Upper lobe of left lung (tissue), 6 donors: ENCODE measurements at regions not wholly inside any gene's neighbourhood (a gene's known extent, or its start where the extent isn't known, plus 50 kb on each side); places are given as distances from the start of the nearest gene placed in this dataset.

Experiments
- ATAC-seq, 2 donors: fragments of 200-7000 bp; cut with Tn5 transposase; one replicate each; pipeline ENCODE4 v1.9.1; 2022; ENCODE audit warnings: mild to moderate bottlenecking in 2 of 2, moderate library complexity in 2 of 2; ENCODE audit not compliant: low FRiP score in 2 of 2
- DNase-seq, 2 donors: peaks; one replicate each; pipeline ENCODE4 v3.0.0-alpha.2; 2019 to 2020
- H3K27ac ChIP-seq, 4 donors: fragments of 200-600 bp; sonication (generic); one replicate each; pipeline ENCODE4 v1.5.1; 2016 to 2019
- H3K27me3 ChIP-seq, 4 donors: fragments of 200-600 bp; sonication (generic); one replicate each; pipeline ENCODE4 v1.5.1; 2017 to 2019
- H3K36me3 ChIP-seq, 4 donors: fragments of 200-600 bp; sonication (generic); one replicate each; pipeline ENCODE4 v1.5.1; 2016 to 2019
- H3K4me1 ChIP-seq, 4 donors: fragments of 200-600 bp; sonication (generic); one replicate each; pipeline ENCODE4 v1.5.1; 2018 to 2019
- H3K4me3 ChIP-seq, 4 donors: fragments of 200-600 bp; sonication (generic); one replicate each; pipeline ENCODE4 v1.5.1; 2017 to 2019; ENCODE audit warnings: mild to moderate bottlenecking in 2 of 4, moderate library complexity in 1 of 4
- H3K9me3 ChIP-seq, 4 donors: fragments of 200-600 bp; sonication (generic); one replicate each; pipeline ENCODE4 v1.5.1; 2018 to 2019
- EP300 ChIP-seq, 4 donors: sonication (generic); formaldehyde crosslinking; IDR thresholded peaks; one replicate each; pipeline ENCODE4 v1.5.1; 2017; ENCODE audit warnings: antibody characterized with exemption in 4 of 4, control low read depth in 2 of 4
- POLR2A ChIP-seq, 4 donors: fragments of 450-650 bp; IDR thresholded peaks; one replicate each; pipeline ENCODE4 v1.5.1; 2016 to 2017; ENCODE audit warnings: antibody characterized with exemption in 4 of 4, mild to moderate bottlenecking in 2 of 4
- POLR2AphosphoS5 ChIP-seq, 2 donors: sonication (generic); formaldehyde crosslinking; IDR thresholded peaks; one replicate each; pipeline ENCODE4 v1.5.1; 2017; ENCODE audit warnings: antibody characterized with exemption in 2 of 2
- WGBS, 2 donors: methylation state at CpG; one replicate each; pipeline ENCODE4 v1.1.5; 2017 to 2018; 5-methylcytosine and 5-hydroxymethylcytosine counted together
- TF ChIP-seq, protein P1 (sequence below), 6 experiments: fragments of 450-650 bp in 4 of 6; fragments of 200-600 bp in 2 of 6; sonication (generic) in 2 of 6; IDR thresholded peaks; one replicate each; pipeline ENCODE4 v1.5.1; 2016 to 2019; ENCODE audit warnings: antibody characterized with exemption in 6 of 6
- donor health status: DM: no; HTN: no; CAD: no; lungs with moderate emphysema.
- donor health status: DM: no; HTN: yes; CAD: no; lungs with severe emphysema.

DNA sequence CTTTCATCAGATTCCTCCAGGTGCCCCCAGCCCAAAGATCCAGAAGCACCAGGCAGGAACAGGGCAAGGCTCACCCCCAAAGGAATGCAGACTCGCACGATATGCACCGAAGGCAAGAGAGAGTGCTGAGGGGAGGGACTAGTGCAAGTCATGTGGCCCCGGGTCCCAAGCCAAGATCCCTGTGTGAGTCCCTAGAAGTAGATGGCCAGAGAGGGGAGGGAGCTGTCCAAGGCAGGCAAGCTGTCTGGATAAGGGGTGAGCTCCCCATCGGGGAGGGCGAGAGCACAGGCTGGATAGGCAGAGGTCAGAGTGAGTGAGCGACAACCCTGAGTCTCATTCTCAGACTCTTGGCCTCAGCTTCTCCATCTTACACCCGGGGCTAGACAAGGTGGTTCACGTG, 171.5 kb upstream of the LINGO1 start:
- WGBS, 2 donors: 61 to 67% methylated on average over 7 to 9 of the region's 9 CpGs
- no peak for ATAC-seq
- H3K36me3 ChIP-seq: no peaks in the 10 kb centered on the region
- H3K27ac ChIP-seq: no peak overlapping the region
- TF ChIP-seq EP300 (IDR thresholded peaks at IDR 0.05): no peak
- TF ChIP-seq POLR2AphosphoS5 (IDR thresholded peaks at IDR 0.05): no peak
- TF ChIP-seq, protein P1, sequence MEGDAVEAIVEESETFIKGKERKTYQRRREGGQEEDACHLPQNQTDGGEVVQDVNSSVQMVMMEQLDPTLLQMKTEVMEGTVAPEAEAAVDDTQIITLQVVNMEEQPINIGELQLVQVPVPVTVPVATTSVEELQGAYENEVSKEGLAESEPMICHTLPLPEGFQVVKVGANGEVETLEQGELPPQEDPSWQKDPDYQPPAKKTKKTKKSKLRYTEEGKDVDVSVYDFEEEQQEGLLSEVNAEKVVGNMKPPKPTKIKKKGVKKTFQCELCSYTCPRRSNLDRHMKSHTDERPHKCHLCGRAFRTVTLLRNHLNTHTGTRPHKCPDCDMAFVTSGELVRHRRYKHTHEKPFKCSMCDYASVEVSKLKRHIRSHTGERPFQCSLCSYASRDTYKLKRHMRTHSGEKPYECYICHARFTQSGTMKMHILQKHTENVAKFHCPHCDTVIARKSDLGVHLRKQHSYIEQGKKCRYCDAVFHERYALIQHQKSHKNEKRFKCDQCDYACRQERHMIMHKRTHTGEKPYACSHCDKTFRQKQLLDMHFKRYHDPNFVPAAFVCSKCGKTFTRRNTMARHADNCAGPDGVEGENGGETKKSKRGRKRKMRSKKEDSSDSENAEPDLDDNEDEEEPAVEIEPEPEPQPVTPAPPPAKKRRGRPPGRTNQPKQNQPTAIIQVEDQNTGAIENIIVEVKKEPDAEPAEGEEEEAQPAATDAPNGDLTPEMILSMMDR (IDR thresholded peaks at IDR 0.05): no peak
- TF ChIP-seq POLR2A (IDR thresholded peaks at IDR 0.05): no peak
- H3K9me3 ChIP-seq: no peaks in the 10 kb centered on the region
- H3K27me3 ChIP-seq: no peaks in the 10 kb centered on the region
- no peak overlapping the region for H3K4me3 ChIP-seq
- no peak for DNase-seq
- H3K4me1 ChIP-seq: no peaks in the 10 kb centered on the region

DNA sequence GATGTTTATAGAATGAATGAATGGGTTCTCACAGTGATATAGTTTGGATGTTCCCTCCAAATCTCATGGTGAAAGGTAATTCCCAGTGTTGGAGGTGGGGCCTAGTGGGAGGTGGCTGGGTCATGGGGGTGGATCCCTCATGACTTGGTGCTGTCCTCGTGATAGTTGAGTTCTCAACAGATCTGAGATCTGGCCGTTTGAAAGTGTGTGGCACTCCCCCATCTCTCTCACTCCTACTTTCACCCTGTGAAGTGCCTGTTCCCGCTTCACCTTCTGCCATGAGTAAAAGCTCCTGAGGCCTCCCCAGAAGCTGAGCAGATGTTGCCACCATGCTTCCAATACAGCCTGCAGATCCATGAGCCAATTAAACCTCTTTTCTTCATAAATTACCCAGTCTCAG, 170.8 kb upstream of the LINGO1 start:
- no peak for ATAC-seq
- 63 to 65% methylated on average over 3 of the region's 3 CpGs for WGBS, 2 donors

DNA sequence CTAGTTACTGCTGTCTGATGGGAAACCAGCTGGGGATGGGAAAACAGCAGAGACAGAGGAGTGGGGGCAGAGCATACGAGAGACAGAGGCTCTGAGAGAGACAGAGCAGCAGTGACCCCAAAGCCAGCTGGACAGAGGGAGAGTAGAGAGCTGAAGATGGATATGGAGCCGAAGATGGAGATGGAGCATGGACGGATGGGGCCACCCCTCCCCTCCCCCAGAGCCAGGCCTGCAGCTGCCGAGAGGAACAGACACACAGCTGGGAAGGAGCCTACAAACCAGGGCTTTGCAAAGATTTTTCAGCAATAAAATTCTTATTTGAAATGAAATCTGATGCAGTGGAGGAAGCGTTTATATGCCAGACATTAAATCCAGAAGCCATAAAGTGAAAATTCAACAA, 167.6 kb upstream of the LINGO1 start:
- ATAC-seq (no peak), DNase-seq (no peak)
- no peaks in the 10 kb centered on the region for H3K9me3 ChIP-seq
- no peaks in the 10 kb centered on the region for H3K4me1 ChIP-seq
- WGBS, 2 donors: 66 to 70% methylated on average over 5 of the region's 5 CpGs
- H3K36me3 ChIP-seq: no peaks in the 10 kb centered on the region
- TF ChIP-seq POLR2A (IDR thresholded peaks at IDR 0.05): no peak
- TF ChIP-seq POLR2AphosphoS5 (IDR thresholded peaks at IDR 0.05): no peak
- TF ChIP-seq, protein P1 (IDR thresholded peaks at IDR 0.05): no peak
- no peak overlapping the region for H3K27ac ChIP-seq
- no peak overlapping the region for H3K4me3 ChIP-seq
- no peaks in the 10 kb centered on the region for H3K27me3 ChIP-seq

More for the DNA sequence above, 170.8 kb upstream of the LINGO1 start:
- Histone ChIP-seq H3K36me3 (no peaks in the 10 kb centered on the region), H3K27ac (no peak overlapping the region), H3K9me3 (no peaks in the 10 kb centered on the region), H3K4me1 (no peaks in the 10 kb centered on the region), H3K4me3 (no peak overlapping the region), H3K27me3 (no peaks in the 10 kb centered on the region)
- TF ChIP-seq, protein P1 (IDR thresholded peaks at IDR 0.05): no peak
- TF ChIP-seq POLR2A (IDR thresholded peaks at IDR 0.05) (no peak), EP300 (IDR thresholded peaks at IDR 0.05) (no peak), POLR2AphosphoS5 (IDR thresholded peaks at IDR 0.05) (no peak)
- DNase-seq: no peak

DNA sequence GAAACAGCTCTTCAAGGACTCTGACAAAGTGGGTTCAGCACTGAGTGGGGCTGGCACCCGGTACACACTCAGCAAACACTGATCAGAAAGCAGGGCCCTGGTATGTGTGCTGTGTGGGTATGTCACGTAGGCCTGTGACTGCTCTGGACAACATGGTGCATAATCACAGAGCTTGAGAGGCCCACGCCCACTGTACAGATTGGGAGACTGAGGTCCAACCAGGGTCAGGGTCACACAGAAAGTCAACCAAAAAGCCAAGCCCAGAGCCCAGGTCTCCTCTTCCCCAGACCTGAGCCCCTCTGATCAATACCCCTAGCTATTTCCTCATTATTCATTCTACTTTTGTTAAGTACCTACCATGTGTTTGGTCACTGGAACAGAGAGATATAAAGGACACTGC, 166.1 kb upstream of the LINGO1 start:
- no peak overlapping the region for H3K27ac ChIP-seq
- no peak for TF ChIP-seq POLR2AphosphoS5 (IDR thresholded peaks at IDR 0.05)
- TF ChIP-seq, protein P1 (IDR thresholded peaks at IDR 0.05): no peak
- no peak for TF ChIP-seq EP300 (IDR thresholded peaks at IDR 0.05)
- TF ChIP-seq POLR2A (IDR thresholded peaks at IDR 0.05): no peak
- H3K4me1 ChIP-seq: no peaks in the 10 kb centered on the region
- DNase-seq: no peak
- H3K27me3 ChIP-seq: no peaks in the 10 kb centered on the region
- no peaks in the 10 kb centered on the region for H3K9me3 ChIP-seq
- 78 to 100% methylated on average over 1 to 3 of the region's 3 CpGs for WGBS, 2 donors
- H3K36me3 ChIP-seq: no peaks in the 10 kb centered on the region
- ATAC-seq: no peak
- no peak overlapping the region for H3K4me3 ChIP-seq

DNA sequence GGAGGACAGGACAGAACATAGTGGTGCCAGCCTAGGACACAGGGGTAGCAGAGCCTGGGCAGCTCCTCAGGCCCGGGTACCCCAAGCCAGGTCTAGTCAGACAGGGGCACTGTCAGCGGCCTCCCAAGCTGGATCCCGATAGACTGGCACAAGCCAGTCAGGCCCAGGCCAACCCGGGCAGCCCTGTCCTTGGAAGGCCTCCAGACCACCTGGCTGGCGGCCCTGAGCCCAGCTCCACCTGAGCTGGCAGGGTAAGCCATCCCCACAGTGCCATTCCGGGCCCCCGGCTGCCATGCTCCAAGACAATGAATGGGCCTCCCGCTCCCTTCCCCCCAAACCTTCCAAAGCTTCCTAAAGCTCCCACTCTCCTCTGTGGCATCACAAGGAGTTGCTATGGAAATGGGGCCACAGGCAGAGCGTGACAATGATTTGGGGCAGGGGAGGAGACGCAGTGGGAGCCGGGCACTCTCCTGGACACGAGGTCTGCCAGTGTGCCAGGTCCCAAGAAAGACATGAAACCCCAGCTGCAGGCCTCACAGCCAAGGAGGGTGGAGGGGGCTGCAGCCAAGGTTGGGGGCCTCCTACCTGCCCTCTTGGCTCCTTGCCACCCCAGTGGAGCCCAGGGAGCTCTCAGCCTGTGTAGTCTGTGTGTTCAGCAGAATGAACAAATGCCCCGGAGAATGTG, 165.6 kb upstream of the LINGO1 start:
- H3K4me1 ChIP-seq: no peaks in the 10 kb centered on the region
- no peaks in the 10 kb centered on the region for H3K36me3 ChIP-seq
- ATAC-seq: no peak
- no peaks in the 10 kb centered on the region for H3K27me3 ChIP-seq
- no peak overlapping the region for H3K27ac ChIP-seq
- H3K9me3 ChIP-seq: no peaks in the 10 kb centered on the region
- H3K4me3 ChIP-seq: no peak overlapping the region
- no peak for TF ChIP-seq POLR2A (IDR thresholded peaks at IDR 0.05)
- TF ChIP-seq EP300 (IDR thresholded peaks at IDR 0.05): no peak
- TF ChIP-seq, protein P1 (IDR thresholded peaks at IDR 0.05): no peak
- TF ChIP-seq POLR2AphosphoS5 (IDR thresholded peaks at IDR 0.05): no peak
- no peak for DNase-seq
- WGBS, 2 donors: 73 to 76% methylated on average over 5 to 13 of the region's 13 CpGs
